GM12878 (cell line): ENCODE measurements at regions not wholly inside any gene's neighbourhood (a gene's known extent, or its start where the extent isn't known, plus 50 kb on each side); places are given as distances from the start of the nearest gene placed in this dataset.

Experiments
- ATAC-seq: fragments of 200-7000 bp; cut with Tn5 transposase; 3 replicates; pipeline ENCODE4 v1.9.1; 2020; ENCODE audit warnings: mild to moderate bottlenecking, moderate library complexity
- BruUV-seq: library from RNA; stranded (reverse); fragments of 400-500 nt; replicated peaks from 2 replicates; lab custom pipeline; 2021; lab: Mats Ljungman, UMichigan
- CTCF ChIA-PET: fragments of 300-600 bp; sonication (Branson Sonifier 250); formaldehyde crosslinking; extraction: SDS; loops from one replicate; lab custom pipeline; 2021; ENCODE audit warnings: inconsistent platforms; lab: Yijun Ruan, JAX
- POLR2A ChIA-PET: fragments of 350-600 bp; formaldehyde crosslinking; extraction: SDS; loops from one replicate; lab custom pipeline; 2021; ENCODE audit warnings: inconsistent platforms; lab: Charles Lee
- RAD21 ChIA-PET: fragments of 300-600 bp; sonication (Branson Sonifier 250); formaldehyde crosslinking; loops from one replicate; lab custom pipeline; 2023; ENCODE audit warnings: antibody characterized with exemption; ENCODE audit not compliant: unreplicated experiment; lab: Charles Lee
- SMC1A ChIA-PET: fragments of 300-600 bp; sonication (Branson Sonifier 250); formaldehyde crosslinking; loops from one replicate; lab custom pipeline; 2023; ENCODE audit not compliant: unreplicated experiment, uncharacterized antibody; lab: Charles Lee
- DNase-seq: peaks from one replicate; pipeline ENCODE4 v3.0.0-alpha.2; 2011; ENCODE audit warnings: low read depth, low spot score
- FAIRE-seq: peaks from 3 replicates; lab custom pipeline; 2011; peaks lifted over from hg19 to GRCh38; lab: Jason Lieb, UNC
- H2AFZ ChIP-seq: 2 replicates; pipeline ENCODE4 v1.6.0; 2011; ENCODE audit warnings: low read depth, low read length, control low read depth; ENCODE audit not compliant: control insufficient read depth
- H3K27ac ChIP-seq: 2 replicates; pipeline ENCODE4 v1.5.1; 2011; ENCODE audit warnings: control low read depth; ENCODE audit not compliant: control insufficient read depth, insufficient read depth
- H3K27me3 ChIP-seq, 2 experiments: replicated peaks in 1 of 2; 2 replicates each; pipeline versions ENCODE4 v1.6.0 to v1.6.1; 2011; ENCODE audit warnings: low read length in 1 of 2; ENCODE audit not compliant: control insufficient read depth in 2 of 2, insufficient read depth in 2 of 2
- H3K36me3 ChIP-seq, 2 experiments: 2 replicates each; pipeline ENCODE4 v1.5.1; 2011; ENCODE audit warnings: low read length in 1 of 2; ENCODE audit not compliant: control insufficient read depth in 2 of 2, insufficient read depth in 2 of 2
- H3K4me1 ChIP-seq: 2 replicates; pipeline ENCODE4 v1.6.1; 2011; ENCODE audit warnings: mild to moderate bottlenecking, low read length, moderate library complexity, mixed read lengths; ENCODE audit not compliant: control insufficient read depth, insufficient read depth
- H3K4me2 ChIP-seq: 2 replicates; pipeline ENCODE4 v1.6.0; 2011; ENCODE audit warnings: control low read depth; ENCODE audit not compliant: control insufficient read depth, insufficient read depth
- H3K4me3 ChIP-seq: fragments of 200-600 bp; sonication (generic); 2 replicates; pipeline ENCODE4 v1.5.1; 2016
- H3K79me2 ChIP-seq: 2 replicates; pipeline ENCODE4 v1.6.0; 2011; ENCODE audit warnings: low read length; ENCODE audit not compliant: control insufficient read depth, insufficient read depth
- H3K9ac ChIP-seq: 2 replicates; pipeline ENCODE4 v1.8.0; 2011; ENCODE audit warnings: low read length, control low read depth, mixed read lengths; ENCODE audit not compliant: control insufficient read depth, insufficient read depth
- H3K9me3 ChIP-seq: replicated peaks from 3 replicates; pipeline ENCODE4 v1.5.1; 2011; ENCODE audit warnings: mild to moderate bottlenecking, low read length; ENCODE audit not compliant: control insufficient read depth, insufficient read depth
- H4K20me1 ChIP-seq: 2 replicates; pipeline ENCODE4 v1.6.0; 2011; ENCODE audit not compliant: control insufficient read depth, insufficient read depth
- ATF7 ChIP-seq: fragments of 450-650 bp; IDR thresholded peaks from 2 replicates; pipeline ENCODE4 v1.6.1; 2016; ENCODE audit warnings: low read depth, mild to moderate bottlenecking
- BMI1 ChIP-seq: fragments of 450-650 bp; IDR thresholded peaks from 2 replicates; pipeline ENCODE4 v1.6.1; 2016; ENCODE audit warnings: mild to moderate bottlenecking, moderate library complexity, borderline replicate concordance
- CBFB ChIP-seq: IDR thresholded peaks from 2 replicates; pipeline ENCODE4 v1.6.1; 2016; ENCODE audit warnings: antibody characterized with exemption, low read depth
- CREM ChIP-seq: IDR thresholded peaks from 2 replicates; pipeline ENCODE4 v1.6.1; 2014; ENCODE audit warnings: antibody characterized with exemption, low read depth
- E4F1 ChIP-seq: fragments of 450-650 bp; IDR thresholded peaks from 2 replicates; pipeline ENCODE4 v1.6.1; 2018; ENCODE audit warnings: borderline replicate concordance, mild to moderate bottlenecking; ENCODE audit not compliant: partially characterized antibody
- ELK1 ChIP-seq: IDR thresholded peaks from 2 replicates; pipeline ENCODE4 v1.6.1; 2012; ENCODE audit warnings: low read depth, low read length, improper control_type of control experiment
- IKZF1 ChIP-seq: fragments of 450-650 bp; conservative IDR thresholded peaks from 2 replicates; pipeline ENCODE4 v1.6.1; 2017; ENCODE audit warnings: antibody characterized with exemption, mild to moderate bottlenecking
- JUNB ChIP-seq: IDR thresholded peaks from 2 replicates; pipeline ENCODE4 v1.6.1; 2016; ENCODE audit warnings: antibody characterized with exemption, mild to moderate bottlenecking
- PML ChIP-seq: IDR thresholded peaks from 2 replicates; pipeline ENCODE4 v1.6.1; 2012; ENCODE audit warnings: low read length, inconsistent platforms
- RBBP5 ChIP-seq: fragments of 200-600 bp; sonication (generic); conservative IDR thresholded peaks from 2 replicates; pipeline ENCODE4 v1.6.1; 2016
- RCOR1 ChIP-seq: conservative IDR thresholded peaks from 2 replicates; pipeline ENCODE4 v1.6.1; 2012; ENCODE audit warnings: low read depth, low read length, improper control_type of control experiment
- SP1 ChIP-seq: IDR thresholded peaks from one replicate; pipeline ENCODE4 v1.6.1; 2011; ENCODE audit warnings: low read depth, low read length
- SREBF1 ChIP-seq: IDR thresholded peaks from 2 replicates; pipeline ENCODE4 v1.6.1; 2012; ENCODE audit warnings: mild to moderate bottlenecking, low read length
- STAT1 ChIP-seq: fragments of 450-650 bp; conservative IDR thresholded peaks from 2 replicates; pipeline ENCODE4 v1.6.1; 2014; ENCODE audit warnings: antibody characterized with exemption, mild to moderate bottlenecking
- TARDBP ChIP-seq: IDR thresholded peaks from 2 replicates; pipeline ENCODE4 v1.6.1; 2016; ENCODE audit warnings: borderline replicate concordance
- USF1 ChIP-seq: IDR thresholded peaks from 2 replicates; pipeline ENCODE4 v1.6.1; 2011; ENCODE audit warnings: borderline replicate concordance, low read depth, mild to moderate bottlenecking, moderate library complexity, mixed read lengths, low read length; ENCODE audit not compliant: insufficient read depth; ENCODE audit errors: extremely low read length
- YY1 ChIP-seq: IDR thresholded peaks from 2 replicates; pipeline ENCODE4 v1.6.1; 2011; ENCODE audit warnings: low read depth, mild to moderate bottlenecking, low read length
- ZNF217 ChIP-seq: fragments of 450-650 bp; IDR thresholded peaks from 2 replicates; pipeline ENCODE4 v1.6.1; 2017; ENCODE audit warnings: antibody characterized with exemption, mild to moderate bottlenecking
- WGBS: methylation state at CpG from one replicate; pipeline ENCODE4 v1.1.6; 2016; ENCODE audit warnings: low lambda C conversion rate; ENCODE audit not compliant: insufficient replicate concordance, insufficient coverage; ENCODE audit errors: missing lambda C conversion rate; 5-methylcytosine and 5-hydroxymethylcytosine counted together
- in situ Hi-C: fragments of 300-500 bp; cut with MboI; formaldehyde crosslinking; loops from 9 replicates; pipeline ENCODE4 v1.14.3; 2018; ENCODE audit warnings: mixed read lengths
- intact Hi-C: fragments of 100-400 bp; cut with micrococcal nuclease; formaldehyde crosslinking; loops from one replicate; pipeline ENCODE4 v1.14.2; 2022; ENCODE audit not compliant: unreplicated experiment

- Histone ChIP-seq H4K20me1 (no peaks in the 10 kb centered on the region), H3K36me3 (no peaks in the 10 kb centered on the region), H3K4me2 (no peak overlapping the region), H3K9ac (no peak overlapping the region)
- POLR2A ChIA-PET = no interaction called here
- in situ Hi-C loops = no loop called here
- TF ChIP-seq IKZF1 = no peak
- TF ChIP-seq CREM = no peak
- no peak for TF ChIP-seq ZNF217
- no peak for TF ChIP-seq SP1
- no peak for TF ChIP-seq YY1
- no peak for TF ChIP-seq E4F1
- no peak for TF ChIP-seq RBBP5
- TF ChIP-seq, all 136 proteins: peak for 0
- no peaks in the 10 kb centered on the region; the same call in 2 of the 3 replicates for H3K9me3 ChIP-seq
- RAD21 ChIA-PET = no interaction called here
- H2AFZ ChIP-seq = no peak overlapping the region
- H3K4me3 ChIP-seq = no peak overlapping the region
- no peaks in the 10 kb centered on the region for H3K4me1 ChIP-seq
- DNase-seq (no peak), FAIRE-seq (no peak), ATAC-seq (no peak)
- intact Hi-C loops = no loop called here
- 22% methylated on average over 3 of the region's 3 CpGs for WGBS
- no peak overlapping the region for H3K27ac ChIP-seq
- CTCF ChIA-PET = no interaction called here
- no peaks in the 10 kb centered on the region for H3K79me2 ChIP-seq
- no peaks in the 10 kb centered on the region for H3K27me3 ChIP-seq
- BruUV-seq = no TSS peak
- SMC1A ChIA-PET = no interaction called here
Observed at GRCh38 chr4:14562901-14563300, 439.4 kb upstream of the CPEB2 start.

DNA sequence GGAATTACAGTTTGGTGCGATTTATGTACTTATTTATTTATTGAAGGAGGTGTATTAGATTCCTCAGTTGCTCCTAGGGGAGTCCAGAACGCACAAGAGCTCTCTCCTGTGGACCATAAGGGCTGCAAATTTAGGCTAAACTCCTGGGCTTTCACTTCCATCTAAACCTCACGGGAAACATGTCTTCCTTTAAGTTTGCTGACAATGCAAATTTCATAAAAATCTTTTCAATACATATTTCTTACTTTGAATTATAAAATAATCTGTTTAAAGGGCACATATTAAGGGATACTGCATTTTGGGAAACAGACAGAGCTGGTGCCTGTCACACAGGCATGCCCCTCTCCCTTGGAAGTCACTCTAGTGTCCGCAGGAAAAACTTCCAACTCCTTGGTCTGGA is 438.0 kb upstream of the CPEB2 start:
- Histone ChIP-seq H3K4me3 (no peak overlapping the region), H3K36me3 (no peaks in the 10 kb centered on the region), H3K9ac (no peak overlapping the region), H2AFZ (no peak overlapping the region), H4K20me1 (no peaks in the 10 kb centered on the region), H3K27me3 (no peaks in the 10 kb centered on the region), H3K4me1 (no peaks in the 10 kb centered on the region), H3K27ac (no peak overlapping the region), H3K4me2 (no peak overlapping the region), H3K79me2 (no peaks in the 10 kb centered on the region), H3K9me3 (no peaks in the 10 kb centered on the region; the same call in 2 of the 3 replicates)
- ATAC-seq (no peak), DNase-seq (no peak), FAIRE-seq (no peak)
- POLR2A ChIA-PET = no interaction called here
- no TSS peak for BruUV-seq
- CTCF ChIA-PET = no interaction called here
- 17% methylated on average over 4 of the region's 4 CpGs for WGBS
- intact Hi-C loops (no loop called here), in situ Hi-C loops (no loop called here)
- SMC1A ChIA-PET = no interaction called here
- RAD21 ChIA-PET = no interaction called here
- TF ChIP-seq STAT1 (no peak), CBFB (no peak), ATF7 (no peak), ELK1 (no peak), TARDBP (no peak), PML (no peak), USF1 (no peak), SREBF1 (no peak), JUNB (no peak), BMI1 (no peak), RCOR1 (no peak), RBBP5 (no peak)
